ENCODE measurements at regions not wholly inside any gene's neighbourhood (a gene's known extent, or its start where the extent isn't known, plus 50 kb on each side); places are given as distances from the start of the nearest gene placed in this dataset.
A peak's percentile ranks its signal among the peaks of the same experiment; 100 is the strongest.
"Not testable (repeated sequence)": the region's sequence is repeated elsewhere in the genome, so short reads cannot be mapped to it uniquely, and the experiment has no call there.

DNA sequence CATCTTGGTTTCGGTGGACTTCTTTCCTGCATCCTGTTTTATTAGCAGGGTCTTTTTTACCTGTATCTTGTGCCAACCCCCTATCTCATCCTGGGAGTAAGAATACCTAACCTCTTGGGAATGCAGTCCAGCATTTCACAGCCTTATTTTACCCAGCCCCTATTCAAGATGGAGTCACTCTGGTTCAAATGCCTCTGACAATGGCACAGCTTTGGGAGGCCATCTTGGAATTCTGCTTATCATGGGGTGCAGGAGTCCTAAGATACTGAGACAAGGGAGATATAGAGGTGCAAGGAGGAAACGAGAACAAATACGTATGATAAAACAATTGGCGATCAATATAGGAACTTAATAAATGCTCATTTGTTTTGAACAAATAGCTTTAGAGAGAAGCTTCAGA lies 1682.2 kb upstream of the AGA start:
- no peak for DNase-seq (ENCODE audit: low spot score)

DNA sequence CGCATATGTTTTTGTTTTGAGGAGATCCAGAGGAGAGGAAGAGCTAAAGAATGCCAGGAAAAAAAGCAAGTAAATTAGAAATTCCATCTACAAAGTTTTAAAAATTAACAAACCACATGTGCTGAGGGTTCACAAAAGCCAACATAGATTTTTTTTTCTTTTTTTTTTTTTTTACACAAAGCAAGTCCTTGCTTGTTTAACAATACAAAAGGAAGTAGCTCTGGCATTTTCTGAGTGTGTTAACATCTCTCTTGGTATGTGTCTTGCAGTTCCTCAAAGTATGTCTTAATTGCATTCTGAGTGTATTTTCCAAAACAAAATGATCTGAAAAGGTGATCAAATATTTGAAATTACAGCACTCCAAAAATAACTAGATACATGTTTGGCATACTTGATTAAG lies 1682.7 kb upstream of the AGA start:
- DNase-seq (ENCODE audit: low spot score) = no peak

- DNase-seq (ENCODE audit: low spot score) = no peak
These were observed 1683.6 kb upstream of the AGA start for GRCh38 chr4:179125870-179126269.

GRCh38 chr4:179128299-179128698 lies 1686.1 kb upstream of the AGA start:
- no peak for DNase-seq (ENCODE audit: low spot score)

DNA sequence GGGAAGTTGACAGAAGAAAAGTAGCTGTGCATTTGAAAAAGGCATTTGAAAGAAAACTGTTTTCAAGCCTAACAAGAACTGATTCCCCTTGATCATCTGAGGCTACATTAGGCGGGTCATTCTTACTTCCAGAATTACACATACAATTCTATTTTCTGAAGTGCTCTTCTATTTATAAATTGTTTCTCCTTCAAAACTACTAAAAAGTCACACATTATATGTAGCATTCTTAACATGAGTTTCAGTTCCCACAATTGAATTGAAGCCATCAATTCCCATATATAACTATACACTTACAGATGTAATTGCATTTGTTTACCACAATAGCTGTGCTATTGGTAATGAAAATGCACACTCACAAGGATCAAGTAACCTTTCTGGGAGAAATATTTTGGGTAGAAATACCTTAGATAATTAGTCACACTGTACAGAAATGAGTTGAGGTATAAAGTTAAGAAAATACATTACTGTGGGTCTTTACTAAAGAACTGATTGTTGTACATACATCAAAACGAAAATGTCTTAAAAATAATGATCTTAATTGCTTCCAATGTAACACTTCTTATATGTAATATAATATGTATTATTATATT lies 1688.0 kb upstream of the AGA start:
- DNase-seq (ENCODE audit: low spot score) = no peak

GRCh38 chr4:179145746-179146525 lies 1703.7 kb upstream of the AGA start:
- DNase-seq (ENCODE audit: low spot score) = peak; percentile 1

DNA sequence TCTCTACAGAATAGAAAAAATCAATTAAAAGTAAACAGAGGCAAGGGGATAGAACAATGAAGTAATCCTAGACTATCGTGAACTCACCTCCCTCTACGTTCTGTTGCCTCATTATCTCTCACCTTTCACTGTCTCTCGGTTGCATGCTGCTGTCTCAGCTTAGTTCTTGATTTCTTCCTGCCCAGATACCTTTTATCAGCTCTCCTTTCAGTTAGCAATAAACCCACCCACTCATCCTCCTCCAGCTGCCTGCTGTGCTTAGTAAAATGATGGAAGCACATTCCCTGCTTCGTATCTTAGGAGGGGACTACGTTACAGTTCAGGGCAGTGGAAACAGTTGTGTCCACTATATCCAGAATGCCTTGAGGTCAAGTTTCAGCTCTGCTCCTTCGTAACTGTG lies 1709.5 kb upstream of the AGA start:
- DNase-seq (ENCODE audit: low spot score) = no peak

- no peak for DNase-seq (ENCODE audit: low spot score)
These were observed 1720.9 kb upstream of the AGA start for GRCh38 chr4:179163147-179163546.

DNA sequence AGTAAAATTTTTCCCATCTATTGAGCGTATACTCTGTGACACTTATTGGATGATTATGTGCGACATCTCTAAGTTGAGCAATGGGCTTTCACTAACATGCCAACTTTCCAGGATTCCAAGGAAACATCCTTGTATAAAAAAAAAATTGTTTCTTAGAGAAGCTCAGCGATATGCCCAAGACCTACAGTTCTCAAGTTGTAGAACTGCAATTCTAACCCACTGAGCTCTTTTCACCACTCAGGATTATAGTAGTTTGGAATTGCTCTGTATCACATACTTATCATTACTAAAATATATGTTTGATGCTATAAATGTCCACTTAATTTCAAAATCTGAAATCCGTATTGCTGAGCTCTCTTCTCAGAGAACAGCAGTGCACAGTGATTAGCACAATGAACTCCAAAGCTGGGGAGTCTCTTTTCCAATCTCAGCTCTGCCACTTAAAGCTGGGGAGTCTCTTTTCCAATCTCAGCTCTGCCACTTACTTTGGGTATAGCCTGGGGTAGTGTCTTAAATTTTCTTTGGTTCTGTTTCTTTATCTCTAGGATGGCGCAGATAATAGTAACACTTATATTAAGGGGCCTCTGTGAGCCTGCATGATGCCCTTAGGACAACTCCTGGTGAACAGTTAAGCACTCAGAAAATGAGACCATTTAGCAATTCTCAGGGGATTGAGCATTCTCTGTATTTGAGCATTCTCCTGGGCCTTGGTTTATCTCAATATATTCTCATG lies 1722.2 kb upstream of the AGA start:
- DNase-seq (ENCODE audit: low spot score) = no peak

- DNase-seq (ENCODE audit: low spot score) = no peak
These were observed 1722.9 kb upstream of the AGA start for GRCh38 chr4:179165000-179165738.

DNA sequence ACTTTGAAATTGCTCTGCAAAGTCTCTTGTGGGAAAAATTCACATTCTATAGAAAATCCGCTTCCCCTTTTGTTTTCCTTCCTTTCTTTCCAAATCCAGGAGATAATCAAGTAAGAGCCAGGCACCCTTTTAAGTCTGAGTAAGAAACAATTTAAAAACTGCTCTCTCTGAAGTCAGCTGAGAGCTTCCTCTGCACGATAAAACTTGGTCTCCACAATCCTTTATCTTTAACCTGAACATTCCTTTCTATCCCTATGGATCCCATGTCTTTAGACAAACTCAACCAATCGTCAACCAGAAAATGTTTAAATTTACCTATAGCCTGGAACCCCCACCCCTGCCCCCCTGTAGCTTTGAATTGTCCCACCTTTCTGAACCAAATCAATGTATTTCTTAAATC lies 1723.6 kb upstream of the AGA start:
- DNase-seq (ENCODE audit: low spot score) = no peak

GRCh38 chr4:179170308-179170707 lies 1728.1 kb upstream of the AGA start:
- not testable (repeated sequence) for DNase-seq (ENCODE audit: low spot score)

DNA sequence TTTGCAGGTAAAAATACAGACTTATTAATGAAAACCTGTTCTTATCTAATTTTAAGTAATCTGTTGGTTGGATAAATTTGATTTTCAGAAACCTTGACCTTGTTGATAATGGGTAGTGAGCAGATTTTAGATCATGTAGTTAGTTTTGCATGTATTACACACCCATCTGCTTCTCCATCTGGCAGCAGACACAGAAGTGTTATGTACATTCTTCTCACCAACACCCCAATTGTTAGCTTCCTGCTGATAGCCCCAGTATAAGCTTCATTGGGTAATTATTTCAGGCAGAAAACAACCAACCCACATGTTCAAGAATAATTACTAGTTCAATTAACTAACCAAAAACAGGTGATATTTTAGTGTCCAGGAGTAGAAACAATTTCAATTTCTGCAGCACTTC lies 1740.5 kb upstream of the AGA start:
- no peak for DNase-seq (ENCODE audit: low spot score)

GRCh38 chr4:179195887-179196286 lies 1753.7 kb upstream of the AGA start:
- no peak for DNase-seq (ENCODE audit: low spot score)

DNA sequence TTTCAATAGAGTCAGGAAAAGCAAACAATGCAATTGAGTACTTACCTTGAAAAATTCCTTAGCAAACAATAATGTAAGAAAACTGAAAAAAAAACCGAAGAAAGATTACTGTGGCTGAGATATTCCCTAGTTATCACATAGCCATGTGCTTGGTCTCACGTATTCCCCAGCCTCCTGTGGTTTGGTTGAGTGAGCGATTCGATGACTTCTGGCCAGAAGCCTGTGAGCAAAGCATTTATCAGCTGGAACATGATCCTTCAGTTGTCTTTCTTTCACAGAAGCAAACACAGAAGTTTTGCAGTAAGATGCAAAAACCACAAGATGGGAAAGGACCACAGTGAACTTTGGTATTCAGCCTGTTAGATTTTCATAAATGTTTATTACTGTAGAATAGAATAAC lies 1754.3 kb upstream of the AGA start:
- no peak for DNase-seq (ENCODE audit: low spot score)

GRCh38 chr4:179200681-179201080 lies 1758.4 kb upstream of the AGA start:
- DNase-seq (ENCODE audit: low spot score) = no peak

DNA sequence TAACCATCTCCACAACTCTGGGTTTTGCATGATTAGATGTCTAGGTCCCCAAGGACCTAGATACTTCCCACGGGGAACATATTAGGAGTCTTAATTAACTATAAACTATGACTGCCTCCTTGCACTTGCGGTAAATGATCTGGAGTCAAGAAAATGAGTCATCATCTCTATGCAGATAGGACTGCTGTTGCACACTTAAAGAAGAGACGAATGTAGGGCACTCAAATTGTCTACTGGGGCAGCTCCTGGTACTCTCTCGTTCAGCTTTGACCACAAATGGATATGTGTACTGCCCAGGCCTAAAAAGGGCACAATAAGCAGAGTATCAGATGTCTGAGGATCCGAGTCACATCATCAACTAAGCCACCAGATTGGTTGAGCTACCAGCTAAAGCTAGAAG lies 1783.4 kb upstream of the AGA start:
- DNase-seq (ENCODE audit: low spot score) = no peak

DNA sequence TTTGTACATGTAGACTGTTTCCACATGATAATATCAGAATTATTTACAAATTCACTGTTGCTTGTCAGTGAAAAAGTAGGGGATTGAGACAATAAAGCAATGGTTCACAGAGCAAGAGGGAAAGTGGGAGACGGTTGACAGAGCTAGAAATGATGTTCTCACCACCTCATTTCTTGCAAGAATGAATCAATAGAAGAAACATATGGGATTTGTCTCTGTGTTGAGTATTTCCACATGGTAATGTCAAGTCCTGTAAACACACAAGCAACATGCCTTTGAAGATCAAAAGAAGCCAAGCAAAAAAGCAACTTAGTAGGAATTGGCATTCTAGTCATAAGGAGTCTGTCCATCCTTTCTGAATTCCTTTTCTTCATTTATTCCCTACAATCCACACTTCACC lies 1806.6 kb upstream of the AGA start:
- no peak for DNase-seq (ENCODE audit: low spot score)

DNA sequence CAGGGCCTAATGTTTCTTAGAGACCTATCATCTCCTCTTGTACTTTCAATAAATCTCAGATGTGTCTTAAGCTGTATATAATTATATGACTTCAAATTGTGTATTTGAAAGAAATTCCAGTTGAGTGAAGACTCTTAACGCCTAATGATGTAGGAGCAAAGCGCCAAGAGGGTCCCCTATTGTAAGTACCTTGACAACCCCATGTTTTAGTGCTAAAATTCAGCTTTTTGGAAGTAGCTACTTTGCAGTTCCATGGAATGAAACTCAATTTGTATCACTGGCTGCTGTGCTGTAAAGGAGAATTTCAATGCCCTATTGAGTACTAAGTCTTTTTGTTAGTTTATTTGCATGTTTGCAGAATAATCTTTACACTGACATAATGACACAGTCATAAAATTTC lies 1826.6 kb upstream of the AGA start:
- no peak for DNase-seq (ENCODE audit: low spot score)

DNA sequence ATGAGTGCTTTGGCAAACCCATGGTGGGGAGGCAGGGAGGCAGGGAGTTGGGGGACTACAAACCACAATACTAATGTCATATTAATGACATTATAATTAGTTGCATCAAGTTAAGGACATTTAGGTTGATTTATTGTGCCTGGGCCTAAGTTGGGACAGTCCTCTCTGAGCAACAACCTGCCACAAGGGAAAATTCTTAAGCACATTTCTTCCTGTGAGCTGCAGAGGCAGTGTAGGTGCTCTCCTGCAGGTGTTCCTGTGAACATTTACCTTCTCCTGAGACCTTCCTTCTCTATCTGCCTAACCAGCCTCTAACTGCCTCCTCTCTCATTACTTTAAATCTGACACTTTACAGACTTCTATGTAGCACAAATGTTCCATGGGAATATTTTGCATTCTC lies 1830.0 kb upstream of the AGA start:
- no peak for DNase-seq (ENCODE audit: low spot score)

GRCh38 chr4:179278647-179279046 lies 1836.4 kb upstream of the AGA start:
- no peak for DNase-seq (ENCODE audit: low spot score)

DNA sequence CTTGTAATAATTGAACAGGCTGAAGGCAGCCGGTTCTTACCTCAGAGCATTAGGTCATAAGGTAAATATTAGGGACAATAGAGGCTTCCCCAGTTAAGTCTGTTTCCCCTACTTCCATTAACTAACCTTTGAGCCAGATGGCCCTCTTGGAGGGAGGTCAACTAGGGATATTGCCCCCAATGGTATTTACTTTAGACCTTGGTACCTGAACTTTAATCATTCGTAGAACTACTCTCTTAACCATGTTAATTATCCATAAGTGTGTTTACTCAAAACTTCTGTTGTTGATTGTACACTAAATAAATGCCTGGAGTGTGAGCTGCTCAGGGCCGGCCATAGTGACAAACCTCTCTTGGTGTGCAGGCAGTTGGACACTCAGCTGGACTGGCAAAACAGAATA lies 1843.5 kb upstream of the AGA start:
- DNase-seq (ENCODE audit: low spot score) = no peak

GRCh38 chr4:179291657-179292056 lies 1849.4 kb upstream of the AGA start:
- DNase-seq (ENCODE audit: low spot score) = no peak

All from RKO (cell line).